ENCODE measurements at regions not wholly inside any gene's neighbourhood (a gene's known extent, or its start where the extent isn't known, plus 50 kb on each side); places are given as distances from the start of the nearest gene placed in this dataset.

DNA sequence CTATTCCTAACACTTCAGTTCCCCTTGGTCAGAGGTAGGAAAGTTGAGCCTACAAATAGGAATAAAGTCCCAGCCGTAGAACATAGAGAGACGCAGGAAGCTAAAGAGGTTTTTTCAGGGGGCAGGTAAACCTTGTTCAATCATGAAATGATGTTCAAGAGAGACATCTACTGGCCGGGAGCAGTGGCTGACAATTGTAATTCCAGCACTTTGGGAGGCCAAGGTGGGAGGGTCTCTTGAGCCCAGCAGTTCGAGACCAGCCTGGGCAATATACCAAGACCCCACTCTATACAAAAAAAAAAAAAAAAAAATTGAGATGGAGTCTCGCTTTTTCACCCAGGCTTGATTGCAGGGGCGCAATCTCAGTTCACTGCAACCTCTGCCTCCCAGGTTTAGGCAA, 66.7 kb upstream of the DNAJC10 start:
- DNase-seq (ENCODE audit: low read depth, low spot score) (no peak), ATAC-seq (peak; percentile 82)
- H3K4me3 ChIP-seq (ENCODE audit: low read depth in 2 of 2, low read length in 2 of 2): no peak overlapping the region
- intact Hi-C loops (cut with micrococcal nuclease; ENCODE audit: unreplicated experiment) (loop anchor here (5.0 kb wide), 1 partner anchor 407 kb away; no protein-coding TSS in a partner anchor), in situ Hi-C loops (cut with HindIII; ENCODE audit: low pct_unique_long_range_greater_than_20kb, low sequenced_read_pairs) (no loop called here)
- H3K9me3 ChIP-seq (ENCODE audit: control insufficient read depth, insufficient read depth, low read depth, low read length): no peaks in the 10 kb centered on the region
- no peak overlapping the region for H3K27ac ChIP-seq (ENCODE audit: low read length)
- no peaks in the 10 kb centered on the region for H3K36me3 ChIP-seq (ENCODE audit: control insufficient read depth, insufficient read depth, low read length)
- TF ChIP-seq, protein P1, sequence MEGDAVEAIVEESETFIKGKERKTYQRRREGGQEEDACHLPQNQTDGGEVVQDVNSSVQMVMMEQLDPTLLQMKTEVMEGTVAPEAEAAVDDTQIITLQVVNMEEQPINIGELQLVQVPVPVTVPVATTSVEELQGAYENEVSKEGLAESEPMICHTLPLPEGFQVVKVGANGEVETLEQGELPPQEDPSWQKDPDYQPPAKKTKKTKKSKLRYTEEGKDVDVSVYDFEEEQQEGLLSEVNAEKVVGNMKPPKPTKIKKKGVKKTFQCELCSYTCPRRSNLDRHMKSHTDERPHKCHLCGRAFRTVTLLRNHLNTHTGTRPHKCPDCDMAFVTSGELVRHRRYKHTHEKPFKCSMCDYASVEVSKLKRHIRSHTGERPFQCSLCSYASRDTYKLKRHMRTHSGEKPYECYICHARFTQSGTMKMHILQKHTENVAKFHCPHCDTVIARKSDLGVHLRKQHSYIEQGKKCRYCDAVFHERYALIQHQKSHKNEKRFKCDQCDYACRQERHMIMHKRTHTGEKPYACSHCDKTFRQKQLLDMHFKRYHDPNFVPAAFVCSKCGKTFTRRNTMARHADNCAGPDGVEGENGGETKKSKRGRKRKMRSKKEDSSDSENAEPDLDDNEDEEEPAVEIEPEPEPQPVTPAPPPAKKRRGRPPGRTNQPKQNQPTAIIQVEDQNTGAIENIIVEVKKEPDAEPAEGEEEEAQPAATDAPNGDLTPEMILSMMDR (IDR thresholded peaks at IDR 0.05): peak; percentile 75
- TF ChIP-seq, protein P2, sequence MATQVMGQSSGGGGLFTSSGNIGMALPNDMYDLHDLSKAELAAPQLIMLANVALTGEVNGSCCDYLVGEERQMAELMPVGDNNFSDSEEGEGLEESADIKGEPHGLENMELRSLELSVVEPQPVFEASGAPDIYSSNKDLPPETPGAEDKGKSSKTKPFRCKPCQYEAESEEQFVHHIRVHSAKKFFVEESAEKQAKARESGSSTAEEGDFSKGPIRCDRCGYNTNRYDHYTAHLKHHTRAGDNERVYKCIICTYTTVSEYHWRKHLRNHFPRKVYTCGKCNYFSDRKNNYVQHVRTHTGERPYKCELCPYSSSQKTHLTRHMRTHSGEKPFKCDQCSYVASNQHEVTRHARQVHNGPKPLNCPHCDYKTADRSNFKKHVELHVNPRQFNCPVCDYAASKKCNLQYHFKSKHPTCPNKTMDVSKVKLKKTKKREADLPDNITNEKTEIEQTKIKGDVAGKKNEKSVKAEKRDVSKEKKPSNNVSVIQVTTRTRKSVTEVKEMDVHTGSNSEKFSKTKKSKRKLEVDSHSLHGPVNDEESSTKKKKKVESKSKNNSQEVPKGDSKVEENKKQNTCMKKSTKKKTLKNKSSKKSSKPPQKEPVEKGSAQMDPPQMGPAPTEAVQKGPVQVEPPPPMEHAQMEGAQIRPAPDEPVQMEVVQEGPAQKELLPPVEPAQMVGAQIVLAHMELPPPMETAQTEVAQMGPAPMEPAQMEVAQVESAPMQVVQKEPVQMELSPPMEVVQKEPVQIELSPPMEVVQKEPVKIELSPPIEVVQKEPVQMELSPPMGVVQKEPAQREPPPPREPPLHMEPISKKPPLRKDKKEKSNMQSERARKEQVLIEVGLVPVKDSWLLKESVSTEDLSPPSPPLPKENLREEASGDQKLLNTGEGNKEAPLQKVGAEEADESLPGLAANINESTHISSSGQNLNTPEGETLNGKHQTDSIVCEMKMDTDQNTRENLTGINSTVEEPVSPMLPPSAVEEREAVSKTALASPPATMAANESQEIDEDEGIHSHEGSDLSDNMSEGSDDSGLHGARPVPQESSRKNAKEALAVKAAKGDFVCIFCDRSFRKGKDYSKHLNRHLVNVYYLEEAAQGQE (IDR thresholded peaks at IDR 0.05; ENCODE audit: insufficient read depth in 1 of 2, low read depth in 2 of 2, low read length in 1 of 2): no peak
- CTCF ChIA-PET: interaction anchor here (0.6 to 1.1 kb wide), 2 partner anchors 204 to 462 kb away, joined by 3 to 4 read pairs; no protein-coding TSS in a partner anchor
- BruUV-seq (replicated peaks): no TSS peak
- H3K4me1 ChIP-seq (ENCODE audit: control insufficient read depth, insufficient read depth, low read length): no peaks in the 10 kb centered on the region
- POLR2A ChIA-PET: no interaction called here
- no peaks in the 10 kb centered on the region for H3K27me3 ChIP-seq (ENCODE audit: control insufficient read depth, insufficient read depth, low read length)

DNA sequence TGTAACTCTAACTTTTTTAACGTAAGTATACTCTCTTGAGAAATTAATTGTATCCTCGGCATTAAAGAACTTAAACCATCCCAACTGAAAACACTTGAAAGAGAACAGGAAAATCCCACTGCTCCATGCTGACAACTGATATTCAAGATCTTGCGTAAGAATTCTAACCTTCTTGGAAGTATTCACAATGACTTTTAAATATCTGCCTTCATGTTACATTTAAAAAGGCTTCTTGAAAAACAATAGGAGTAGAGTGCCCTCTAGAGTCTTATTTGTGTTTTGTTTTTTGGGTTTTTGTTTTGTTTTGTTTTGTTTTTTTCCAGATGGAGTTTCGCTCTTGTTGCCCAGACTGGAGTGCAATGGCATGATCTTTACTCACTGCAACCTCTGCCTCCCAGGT, 65.4 kb upstream of the DNAJC10 start:
- H3K27me3 ChIP-seq (ENCODE audit: control insufficient read depth, insufficient read depth, low read length): no peaks in the 10 kb centered on the region
- in situ Hi-C loops (cut with HindIII; ENCODE audit: low pct_unique_long_range_greater_than_20kb, low sequenced_read_pairs) (no loop called here), intact Hi-C loops (cut with micrococcal nuclease; ENCODE audit: unreplicated experiment) (loop anchor here (1.0 kb wide), 1 partner anchor 464 kb away; no protein-coding TSS in a partner anchor)
- peak; percentile 30 for DNase-seq (ENCODE audit: low read depth, low spot score)
- H3K4me3 ChIP-seq (ENCODE audit: low read depth in 2 of 2, low read length in 2 of 2): no peak overlapping the region
- BruUV-seq (replicated peaks): no TSS peak
- TF ChIP-seq SIN3A (IDR thresholded peaks at IDR 0.05; ENCODE audit: borderline replicate concordance, insufficient read depth, low read depth, low read length): no peak
- TF ChIP-seq, protein P1 (IDR thresholded peaks at IDR 0.05): peak; percentile 65; the same call in 1 of the 2 replicates
- ChIA-PET CTCF (no interaction called here), POLR2A (no interaction called here)
- H3K4me1 ChIP-seq (ENCODE audit: control insufficient read depth, insufficient read depth, low read length): no peaks in the 10 kb centered on the region
- H3K27ac ChIP-seq (ENCODE audit: low read length): no peak overlapping the region
- no peak for ATAC-seq
- no peaks in the 10 kb centered on the region for H3K36me3 ChIP-seq (ENCODE audit: control insufficient read depth, insufficient read depth, low read length)
- H3K9me3 ChIP-seq (ENCODE audit: control insufficient read depth, insufficient read depth, low read depth, low read length): no peaks in the 10 kb centered on the region

DNA sequence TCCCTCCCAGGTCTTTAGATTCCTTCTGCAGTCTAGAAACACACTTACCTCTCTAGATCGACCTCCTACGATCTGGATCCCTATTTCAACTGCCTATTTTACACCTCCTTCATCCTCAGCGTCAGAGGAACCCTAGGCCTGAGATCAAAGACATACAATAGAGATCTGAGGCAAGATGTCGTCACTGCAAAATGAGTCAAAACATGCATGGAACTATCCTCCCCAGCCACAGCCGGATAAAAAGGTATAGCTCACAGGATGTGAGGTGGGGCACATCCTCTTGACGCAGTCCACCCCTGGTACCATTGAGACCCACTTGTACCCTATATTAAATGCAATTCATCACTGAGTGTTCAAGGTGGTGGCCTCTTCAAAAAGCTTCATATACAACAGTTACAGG, 63.7 kb upstream of the DNAJC10 start:
- in situ Hi-C loops (cut with HindIII; ENCODE audit: low pct_unique_long_range_greater_than_20kb, low sequenced_read_pairs) (no loop called here), intact Hi-C loops (cut with micrococcal nuclease; ENCODE audit: unreplicated experiment) (no loop called here)
- Histone ChIP-seq H3K4me3 (ENCODE audit: low read depth in 2 of 2, low read length in 2 of 2) (no peak overlapping the region), H3K9me3 (ENCODE audit: control insufficient read depth, insufficient read depth, low read depth, low read length) (no peaks in the 10 kb centered on the region), H3K27ac (ENCODE audit: low read length) (no peak overlapping the region), H3K36me3 (ENCODE audit: control insufficient read depth, insufficient read depth, low read length) (no peaks in the 10 kb centered on the region), H3K4me1 (ENCODE audit: control insufficient read depth, insufficient read depth, low read length) (no peaks in the 10 kb centered on the region), H3K27me3 (ENCODE audit: control insufficient read depth, insufficient read depth, low read length) (no peaks in the 10 kb centered on the region)
- ChIA-PET POLR2A (no interaction called here), CTCF (interaction anchor here (0.7 kb wide), 1 partner anchor 9 kb away, joined by 3 read pairs; no protein-coding TSS in a partner anchor)
- DNase-seq (ENCODE audit: low read depth, low spot score): no peak
- ATAC-seq: no peak
- BruUV-seq (replicated peaks): no TSS peak
- TF ChIP-seq POLR2AphosphoS5 (IDR thresholded peaks at IDR 0.05; ENCODE audit: low read depth, low read length): no peak
- TF ChIP-seq, protein P2 (IDR thresholded peaks at IDR 0.05; ENCODE audit: insufficient read depth in 1 of 2, low read depth in 2 of 2, low read length in 1 of 2): no peak
- no peak for TF ChIP-seq TCF7L2 (IDR thresholded peaks at IDR 0.05; ENCODE audit: low read depth, low read length)
- TF ChIP-seq, protein P1 (IDR thresholded peaks at IDR 0.05): no peak
- no peak for TF ChIP-seq SIN3A (IDR thresholded peaks at IDR 0.05; ENCODE audit: borderline replicate concordance, insufficient read depth, low read depth, low read length)

All from Panc1 (cell line).